SK-N-MC (cell line): ENCODE measurements at regions not wholly inside any gene's neighbourhood (a gene's known extent, or its start where the extent isn't known, plus 50 kb on each side); places are given as distances from the start of the nearest gene placed in this dataset.

ENCODE experiments used
- EZH2 ChIP-seq: fragments of 200-600 bp; sonication (generic); IDR thresholded peaks from one replicate; pipeline ENCODE4 v1.6.1; 2017; ENCODE audit warnings: antibody characterized with exemption
- FOXP2 ChIP-seq: optimal IDR thresholded peaks from 2 replicates; pipeline ENCODE3; 2011; ENCODE audit warnings: mild to moderate bottlenecking, moderate library complexity; ENCODE audit not compliant: insufficient read depth; ENCODE audit errors: extremely low read length, control extremely low read depth
- POLR2AphosphoS5 ChIP-seq: IDR thresholded peaks from 2 replicates; pipeline ENCODE4 v1.6.1; 2012; ENCODE audit warnings: mild to moderate bottlenecking, low read depth, low read length, borderline replicate concordance

DNA sequence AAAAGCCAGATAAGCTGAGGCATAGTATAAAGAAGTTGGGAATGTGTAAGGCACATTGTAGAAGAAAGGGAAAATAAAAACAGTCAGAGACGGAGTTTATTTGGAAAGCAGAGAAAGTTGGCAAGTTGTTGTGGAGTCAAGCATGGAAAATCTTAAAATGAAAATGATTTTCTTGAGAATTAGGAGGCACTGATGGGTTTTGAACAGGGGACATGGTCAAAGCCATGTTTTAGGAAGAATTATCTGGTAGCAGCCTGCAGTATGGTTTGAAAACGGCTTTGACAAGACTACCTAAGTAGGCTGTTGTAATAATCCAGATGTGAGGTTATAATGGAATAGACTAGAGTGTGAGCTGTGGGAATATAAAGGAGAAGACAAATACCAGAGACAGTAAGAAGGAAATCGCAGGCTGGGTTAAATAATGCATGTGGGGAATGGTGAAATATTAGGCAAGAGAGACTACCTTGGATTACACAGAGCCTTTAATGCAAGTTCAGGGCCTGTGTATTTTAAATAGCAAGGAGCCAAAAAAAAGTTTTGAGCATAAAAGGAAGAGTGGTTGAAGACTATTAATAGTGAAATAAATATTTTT is 130.4 kb upstream of the MEOX2 start:
- TF ChIP-seq EZH2, result no peak
- no peak for TF ChIP-seq POLR2AphosphoS5
- no peak for TF ChIP-seq FOXP2
